Nephron progenitor cell (in vitro differentiated cells): ENCODE measurements at regions not wholly inside any gene's neighbourhood (a gene's known extent, or its start where the extent isn't known, plus 50 kb on each side); places are given as distances from the start of the nearest gene placed in this dataset.
"Not testable (repeated sequence)": the region's sequence is repeated elsewhere in the genome, so short reads cannot be mapped to it uniquely, and the experiment has no call there.

Experiments used
- DNase-seq: peaks from one replicate; pipeline ENCODE4 v3.0.0; 2021
- H3K27ac Mint-ChIP-seq: 2 replicates; pipeline ENCODE4 v1.8.0; 2021; ENCODE audit warnings: mild to moderate bottlenecking, moderate library complexity, mixed read lengths
- H3K27me3 Mint-ChIP-seq: 2 replicates; pipeline ENCODE4 v1.8.0; 2021; ENCODE audit warnings: mild to moderate bottlenecking, low read depth, mixed read lengths; ENCODE audit not compliant: poor library complexity
- H3K36me3 Mint-ChIP-seq: 2 replicates; pipeline ENCODE4 v1.8.0; 2021; ENCODE audit warnings: low read depth, mixed read lengths
- H3K4me1 Mint-ChIP-seq: 2 replicates; pipeline ENCODE4 v1.8.0; 2021; ENCODE audit warnings: mixed read lengths
- H3K4me3 Mint-ChIP-seq: 2 replicates; pipeline ENCODE4 v1.8.0; 2021; ENCODE audit warnings: mild to moderate bottlenecking, moderate library complexity, mixed read lengths
- H3K9me3 Mint-ChIP-seq: 2 replicates; pipeline ENCODE4 v1.8.0; 2021; ENCODE audit warnings: mild to moderate bottlenecking, moderate library complexity, mixed read lengths
- CTCF ChIP-seq: fragments of 200-600 bp; sonication (generic); IDR thresholded peaks from 2 replicates; pipeline ENCODE4 v1.5.0; 2021; ENCODE audit warnings: antibody characterized with exemption

GRCh38 chr1:5770981-5771765 lies 221.1 kb downstream of the NPHP4 start:
- H3K9me3 Mint-ChIP-seq, result no peaks in the 10 kb centered on the region
- peaks cover 46% of the 10 kb centered on the region for H3K27me3 Mint-ChIP-seq
- H3K36me3 Mint-ChIP-seq, result no peaks in the 10 kb centered on the region
- H3K27ac Mint-ChIP-seq, result no peak overlapping the region
- DNase-seq, result no peak
- H3K4me1 Mint-ChIP-seq, result peaks cover 19% of the 10 kb centered on the region
- H3K4me3 Mint-ChIP-seq, result no peak overlapping the region
- no peak for TF ChIP-seq CTCF

GRCh38 chr1:5769760-5770159 lies 222.5 kb downstream of the NPHP4 start:
- no peak overlapping the region for H3K27ac Mint-ChIP-seq
- peaks cover 31% of the 10 kb centered on the region for H3K4me1 Mint-ChIP-seq
- DNase-seq, result no peak
- no peak overlapping the region for H3K4me3 Mint-ChIP-seq
- H3K9me3 Mint-ChIP-seq, result no peaks in the 10 kb centered on the region
- peaks cover 54% of the 10 kb centered on the region for H3K27me3 Mint-ChIP-seq
- TF ChIP-seq CTCF, result no peak
- H3K36me3 Mint-ChIP-seq, result no peaks in the 10 kb centered on the region

DNA sequence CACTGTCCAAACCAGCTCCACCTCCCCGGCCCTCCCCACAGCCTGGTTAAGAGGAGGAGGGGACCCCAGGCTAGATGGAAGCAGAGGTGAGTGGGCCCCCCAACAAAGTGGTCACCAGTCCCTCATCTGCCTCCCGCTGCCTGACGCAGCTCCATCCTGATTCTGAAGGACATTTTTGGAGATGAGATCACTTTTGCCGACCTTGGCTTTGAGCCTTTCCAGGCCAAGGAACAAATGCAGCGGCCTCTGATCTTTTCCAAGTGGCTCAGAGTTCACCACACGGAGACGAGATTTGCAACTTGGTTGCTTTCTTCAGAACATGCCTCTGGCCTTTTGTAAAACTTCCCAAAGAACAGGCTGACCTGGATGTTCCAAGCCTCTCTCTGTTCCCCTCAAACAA lies 223.1 kb downstream of the NPHP4 start:
- H3K4me3 Mint-ChIP-seq, result no peak overlapping the region
- no peak for DNase-seq
- peaks cover 37% of the 10 kb centered on the region for H3K4me1 Mint-ChIP-seq
- no peaks in the 10 kb centered on the region for H3K36me3 Mint-ChIP-seq
- H3K9me3 Mint-ChIP-seq, result no peaks in the 10 kb centered on the region
- TF ChIP-seq CTCF, result no peak
- no peak overlapping the region for H3K27ac Mint-ChIP-seq
- H3K27me3 Mint-ChIP-seq, result peaks cover 54% of the 10 kb centered on the region

DNA sequence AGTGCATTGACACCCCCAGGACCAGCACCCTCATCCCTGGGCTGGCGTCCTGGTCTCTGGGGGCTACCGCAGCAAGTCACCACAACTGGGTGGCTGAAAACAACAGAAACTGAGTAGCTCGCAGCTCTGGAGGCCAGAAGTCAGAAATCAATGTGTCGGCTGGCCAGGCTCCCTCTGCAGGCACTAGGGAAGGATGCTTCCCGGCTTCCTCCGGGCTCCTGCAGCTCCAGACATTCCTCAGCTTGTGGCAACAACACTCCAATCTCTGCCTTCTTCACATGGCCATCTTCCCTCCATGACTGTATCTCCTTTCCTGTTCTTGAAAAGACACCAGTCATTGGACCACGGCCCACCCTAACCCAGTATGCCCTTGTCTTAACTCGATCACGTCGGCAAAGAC lies 224.2 kb downstream of the NPHP4 start:
- Mint-ChIP-seq H3K4me1 (peaks cover 44% of the 10 kb centered on the region), H3K9me3 (peaks cover 8% of the 10 kb centered on the region), H3K27ac (no peak overlapping the region), H3K36me3 (peaks cover 5% of the 10 kb centered on the region), H3K4me3 (no peak overlapping the region), H3K27me3 (peaks cover 60% of the 10 kb centered on the region)
- no peak for TF ChIP-seq CTCF
- DNase-seq, result no peak

- not testable (repeated sequence) for H3K4me3 Mint-ChIP-seq, H3K27ac Mint-ChIP-seq, H3K36me3 Mint-ChIP-seq, DNase-seq
- H3K9me3 Mint-ChIP-seq, result peaks cover 13% of the 10 kb centered on the region
- peaks cover 44% of the 10 kb centered on the region for H3K4me1 Mint-ChIP-seq
- H3K27me3 Mint-ChIP-seq, result peaks cover 60% of the 10 kb centered on the region
These were observed 225.2 kb downstream of the NPHP4 start for GRCh38 chr1:5766996-5767395.

- no peak for TF ChIP-seq CTCF
- Mint-ChIP-seq H3K36me3 (peaks cover 5% of the 10 kb centered on the region), H3K9me3 (peaks cover 20% of the 10 kb centered on the region), H3K4me1 (peaks cover 43% of the 10 kb centered on the region), H3K27ac (no peak overlapping the region), H3K27me3 (peaks cover 65% of the 10 kb centered on the region), H3K4me3 (no peak overlapping the region)
- DNase-seq, result no peak
These were observed 226.0 kb downstream of the NPHP4 start for GRCh38 chr1:5765997-5766913.
